Left forelimb (tissue), 1 donor: ENCODE measurements at regions not wholly inside any gene's neighbourhood (a gene's known extent, or its start where the extent isn't known, plus 50 kb on each side); places are given as distances from the start of the nearest gene placed in this dataset.

Experiments used
- DNase-seq: peaks from one replicate; pipeline ENCODE4 v3.0.0-alpha.2; 2018; ENCODE audit warnings: low spot score

GRCh38 chr4:31107362-31107761 lies 387.2 kb downstream of the PCDH7 start:
- DNase-seq: no peak

DNA sequence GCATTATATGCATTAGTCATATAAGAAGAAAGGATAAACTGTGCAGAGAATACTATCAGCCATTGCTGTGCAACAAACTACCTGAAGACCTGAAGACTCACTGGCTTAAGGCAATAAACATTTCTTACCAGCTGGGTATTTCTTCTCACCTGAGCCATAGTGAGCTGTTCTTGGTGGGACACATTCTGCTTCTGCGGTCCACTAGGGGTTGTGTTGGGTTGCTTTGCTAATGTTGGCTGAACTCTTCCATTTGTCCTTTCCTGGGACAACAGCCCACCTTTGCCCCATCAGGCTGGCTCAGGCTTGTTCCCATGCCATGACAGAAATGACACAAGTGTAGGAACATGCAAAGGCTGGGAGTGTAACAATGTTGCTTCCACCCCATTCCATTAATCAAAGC lies 388.6 kb downstream of the PCDH7 start:
- DNase-seq: no peak

DNA sequence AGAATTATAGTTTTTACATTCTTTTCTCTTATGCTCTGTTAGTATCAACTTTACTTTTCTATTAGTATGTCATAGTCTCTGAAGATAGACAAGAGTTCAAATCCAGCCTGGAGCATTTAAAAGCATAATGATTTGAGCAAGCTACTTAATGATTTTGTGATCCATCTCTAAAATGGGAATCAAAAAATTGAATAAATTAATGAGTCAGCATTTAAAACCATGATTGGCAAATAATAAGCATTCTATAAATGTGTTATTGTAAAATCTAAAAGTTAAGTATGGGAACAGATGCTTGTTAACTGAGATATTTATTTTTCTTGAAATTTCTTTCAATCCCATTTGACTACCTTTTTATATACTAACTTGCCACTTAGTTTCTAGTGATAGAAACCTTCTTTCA lies 391.6 kb downstream of the PCDH7 start:
- no peak for DNase-seq

DNA sequence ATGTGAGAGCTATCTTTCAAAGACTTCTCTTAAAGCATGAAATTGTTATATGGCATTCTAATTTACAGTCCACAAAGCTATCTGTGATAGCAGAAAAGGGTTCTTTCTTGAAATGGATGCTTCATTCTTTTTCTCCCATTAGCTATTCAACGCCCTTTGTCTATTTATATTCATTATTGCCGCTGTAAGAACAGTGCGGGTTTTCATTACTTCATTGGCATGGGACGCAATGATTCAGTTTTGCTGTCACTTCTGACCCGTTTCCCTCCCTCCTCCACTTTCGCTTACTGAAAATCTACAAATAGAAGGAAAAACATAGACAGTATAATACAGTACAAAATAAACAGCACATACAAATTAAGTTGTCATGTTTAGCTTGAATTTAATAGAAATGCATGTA lies 394.6 kb downstream of the PCDH7 start:
- no peak for DNase-seq

DNA sequence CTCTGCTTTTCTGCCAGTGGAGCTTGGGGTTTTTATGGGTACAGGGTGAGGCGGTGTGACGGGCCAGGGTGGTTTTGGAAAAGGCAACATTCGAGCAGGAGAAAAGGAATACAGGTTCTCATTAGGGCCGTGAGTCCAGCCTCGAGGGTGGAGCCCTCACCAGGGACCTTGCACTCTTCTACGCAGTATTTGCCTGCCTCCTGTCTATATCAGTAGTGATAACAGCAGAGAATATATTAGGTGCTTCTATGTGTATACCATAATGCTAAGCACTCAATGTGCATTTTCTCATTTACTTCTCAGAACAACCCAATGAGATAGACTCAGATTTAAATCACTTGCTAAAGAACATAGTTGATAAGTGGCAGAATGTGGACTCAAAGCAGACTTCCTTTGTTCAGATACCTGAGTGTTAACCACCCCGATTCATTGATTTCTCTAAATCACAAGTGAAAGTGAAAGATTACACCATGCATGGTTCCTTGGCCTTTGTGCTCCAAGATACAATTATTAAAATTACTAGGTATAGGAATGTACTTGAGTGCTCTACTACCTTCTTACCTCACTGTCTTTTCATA lies 403.9 kb downstream of the PCDH7 start:
- DNase-seq: no peak

GRCh38 chr4:31125061-31125460 lies 404.9 kb downstream of the PCDH7 start:
- no peak for DNase-seq

- DNase-seq: no peak
Observed at GRCh38 chr4:31125496-31125895, 405.3 kb downstream of the PCDH7 start.

DNA sequence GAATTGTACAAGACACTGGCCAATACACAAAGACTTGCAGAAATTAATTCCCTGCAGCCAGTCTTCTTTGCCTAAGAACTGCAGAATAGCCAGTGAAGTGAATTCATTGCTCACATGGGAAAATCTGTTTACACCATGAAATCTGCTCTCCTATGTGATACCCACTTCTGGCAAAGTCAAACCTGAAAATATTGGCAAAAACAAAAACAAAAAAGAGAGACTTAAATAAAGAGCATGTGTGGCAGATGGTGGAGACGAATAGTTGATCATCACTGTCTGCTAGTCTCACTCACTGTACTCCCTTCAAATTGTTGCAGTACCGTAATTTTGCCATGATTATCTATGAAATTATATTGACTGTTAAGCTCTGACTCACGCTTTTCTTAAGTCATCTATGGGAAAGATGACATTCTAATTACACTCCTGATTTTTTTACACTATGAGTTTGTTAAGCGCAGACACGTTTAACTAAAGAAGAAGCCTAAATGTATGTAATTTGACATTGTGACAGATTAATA lies 406.8 kb downstream of the PCDH7 start:
- DNase-seq: no peak

DNA sequence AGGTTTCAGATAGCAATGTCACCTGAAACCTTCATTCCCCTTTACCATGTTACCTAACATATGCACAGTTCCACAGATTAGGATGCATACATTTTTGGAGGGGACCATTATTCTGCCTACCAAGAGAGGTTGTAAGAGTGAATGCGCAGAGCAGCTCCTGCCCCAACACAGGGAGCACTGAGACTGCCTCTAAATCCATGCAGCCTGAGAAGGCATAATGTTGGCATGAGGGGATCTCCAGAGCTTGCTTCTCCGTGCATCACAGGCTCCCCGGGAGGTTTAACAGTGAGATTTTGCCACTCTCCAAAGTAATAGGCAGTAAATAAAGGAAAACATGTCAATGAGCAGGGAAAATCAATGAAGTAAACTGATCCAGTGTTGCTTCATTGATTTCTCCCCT lies 410.8 kb downstream of the PCDH7 start:
- DNase-seq: no peak

GRCh38 chr4:31134720-31135119 lies 414.6 kb downstream of the PCDH7 start:
- no peak for DNase-seq

- DNase-seq: no peak
Observed at GRCh38 chr4:31139767-31140166, 419.6 kb downstream of the PCDH7 start.

DNA sequence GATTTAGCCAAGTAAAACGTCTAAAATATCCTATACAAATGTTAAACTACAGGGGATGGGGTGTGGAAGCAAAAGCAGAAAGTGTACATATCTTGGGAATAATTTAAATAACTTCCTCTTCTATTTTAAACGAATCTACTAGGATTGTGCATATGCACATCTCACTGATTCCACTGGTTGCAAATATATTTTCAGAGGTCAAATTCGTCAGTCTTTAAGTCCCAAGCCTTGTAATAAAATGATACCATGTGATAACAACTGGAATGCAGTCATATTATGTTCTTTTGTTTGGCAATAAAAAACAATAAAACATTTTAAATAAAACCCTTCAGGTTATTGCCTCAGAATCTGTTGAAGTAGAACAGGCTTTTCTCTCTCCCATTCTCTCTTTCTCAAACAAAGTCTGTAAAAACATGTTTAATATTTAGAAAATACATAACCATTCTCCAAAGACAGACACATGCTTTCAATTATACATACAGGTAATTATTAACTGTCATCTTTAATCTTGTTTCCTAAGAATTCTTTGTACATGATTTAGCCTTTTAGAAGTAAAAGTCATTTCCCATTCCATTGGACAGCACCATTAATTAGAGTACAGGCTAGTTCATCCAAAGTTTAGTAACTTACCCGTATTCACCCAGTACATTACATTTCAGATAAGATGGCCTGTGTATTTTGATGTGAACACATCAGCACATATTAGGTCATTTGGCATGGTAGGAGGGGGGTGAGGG lies 421.1 kb downstream of the PCDH7 start:
- no peak for DNase-seq

GRCh38 chr4:31141832-31142142 lies 421.6 kb downstream of the PCDH7 start:
- DNase-seq: no peak

DNA sequence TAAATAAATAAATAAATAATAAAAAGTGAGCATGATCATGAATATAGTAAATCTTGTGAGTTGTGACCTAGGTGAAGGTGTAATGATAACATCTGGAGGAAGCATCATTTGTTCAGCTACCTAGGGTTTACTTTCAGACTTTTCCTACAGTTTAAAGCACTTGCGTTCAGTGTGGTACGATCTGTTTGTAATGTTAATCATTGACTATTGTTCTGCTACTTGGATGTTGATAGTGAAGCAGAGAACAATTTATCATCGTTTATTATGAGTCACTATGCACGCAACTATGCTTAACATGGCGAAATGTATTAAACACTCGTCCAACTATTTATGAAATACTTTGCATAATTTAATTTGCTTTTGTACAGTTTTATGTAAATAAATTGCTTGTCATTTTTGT lies 426.2 kb downstream of the PCDH7 start:
- DNase-seq: no peak

DNA sequence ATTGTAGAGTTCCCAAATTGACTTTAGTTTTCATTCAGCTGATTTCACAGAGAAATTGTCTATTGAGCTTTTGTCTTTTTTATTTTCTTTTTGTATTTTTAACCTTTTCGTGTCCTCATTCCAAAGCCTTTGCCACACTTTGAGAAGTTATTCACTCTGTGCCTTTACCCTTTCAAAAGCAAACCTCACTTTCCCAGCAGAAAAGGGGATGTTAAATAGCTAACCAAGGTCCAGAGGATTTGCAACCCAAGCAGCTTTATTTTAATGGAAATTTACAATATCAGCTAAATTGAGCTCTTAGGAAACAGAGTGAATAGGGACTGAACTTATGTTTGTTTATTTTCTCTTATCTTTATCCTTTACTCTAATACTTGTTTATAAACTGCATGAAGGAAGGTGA lies 428.8 kb downstream of the PCDH7 start:
- no peak for DNase-seq

GRCh38 chr4:31156221-31156620 lies 436.1 kb downstream of the PCDH7 start:
- no peak for DNase-seq

- DNase-seq: no peak
Observed at GRCh38 chr4:31160146-31160545, 440.0 kb downstream of the PCDH7 start.

GRCh38 chr4:31169846-31170245 lies 449.7 kb downstream of the PCDH7 start:
- no peak for DNase-seq

DNA sequence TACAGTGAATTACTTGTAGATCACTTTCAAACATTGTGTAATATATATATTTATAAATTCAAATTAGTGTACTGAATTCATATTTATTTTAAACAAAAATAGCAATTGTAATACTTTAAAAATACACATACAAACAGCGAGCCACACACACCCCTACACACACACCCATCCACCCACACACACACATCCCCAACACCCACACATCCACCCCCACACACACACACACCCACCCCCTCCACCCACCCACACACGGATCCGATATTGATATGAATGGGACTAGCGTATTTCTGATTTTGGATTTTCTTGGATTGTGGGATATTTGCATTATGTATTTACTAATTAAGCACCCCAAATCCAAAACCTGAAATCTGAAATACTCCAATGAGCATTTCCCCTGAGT lies 451.2 kb downstream of the PCDH7 start:
- DNase-seq: no peak

- DNase-seq: no peak
Observed at GRCh38 chr4:31175242-31175910, 455.2 kb downstream of the PCDH7 start.

DNA sequence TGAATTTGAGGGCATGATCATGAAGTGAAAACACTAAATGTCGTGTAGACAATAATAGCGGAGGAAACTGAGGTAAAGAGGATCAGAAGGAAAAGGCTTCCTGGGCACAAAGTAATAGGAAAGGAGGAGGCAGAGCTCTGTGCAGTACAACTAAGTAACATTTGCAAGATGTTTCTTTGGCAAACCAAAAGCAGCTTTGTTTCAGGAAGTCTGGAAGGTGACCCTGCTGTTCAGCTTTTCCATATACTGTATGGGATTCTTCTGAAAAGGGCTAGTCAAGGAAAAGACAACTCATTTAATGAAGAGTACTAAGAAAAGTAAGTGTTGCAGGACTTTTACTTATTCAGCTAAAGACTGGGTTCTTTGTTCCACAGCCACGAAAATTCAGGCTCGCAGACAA lies 463.1 kb downstream of the PCDH7 start:
- DNase-seq: no peak

GRCh38 chr4:31185014-31185585 lies 464.9 kb downstream of the PCDH7 start:
- DNase-seq: no peak

DNA sequence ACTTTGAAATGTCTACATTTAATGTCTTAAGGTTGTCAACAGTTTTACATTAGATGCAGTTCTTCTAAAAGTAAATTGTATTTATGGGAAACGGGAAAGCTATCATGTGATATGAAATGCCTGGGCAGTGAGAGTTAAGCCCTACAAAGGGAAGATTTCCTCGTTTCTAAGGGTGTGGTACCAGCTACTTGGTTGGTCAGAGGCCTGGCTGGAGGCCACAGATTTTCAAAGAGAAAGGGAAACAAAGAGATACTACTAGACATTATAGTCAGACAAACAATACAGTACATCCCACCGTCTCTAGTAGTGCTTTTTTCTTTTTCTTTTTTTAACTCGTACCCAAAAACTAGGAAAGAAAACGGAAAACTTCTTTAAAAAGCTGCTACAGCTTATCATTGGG lies 467.8 kb downstream of the PCDH7 start:
- no peak for DNase-seq
